B cell (primary cell): ENCODE measurements at regions not wholly inside any gene's neighbourhood (a gene's known extent, or its start where the extent isn't known, plus 50 kb on each side); places are given as distances from the start of the nearest gene placed in this dataset.

ENCODE experiments used
- ATAC-seq: fragments of 200-7000 bp; cut with Tn5 transposase; one replicate; pipeline ENCODE4 v1.10.0; 2021; ENCODE audit warnings: low read depth, mild to moderate bottlenecking, moderate number of reproducible peaks, moderate library complexity
- CTCF ChIA-PET: fragments of 350-600 bp; sonication (Branson Sonifier 250); formaldehyde crosslinking; loops from one replicate; lab custom pipeline; 2021; ENCODE audit warnings: antibody characterized with exemption, inconsistent platforms; lab: Charles Lee
- POLR2A ChIA-PET: fragments of 350-600 bp; sonication (Branson Sonifier 250); formaldehyde crosslinking; loops from one replicate; lab custom pipeline; 2021; ENCODE audit warnings: antibody characterized with exemption; lab: Charles Lee
- DNase-seq: peaks from one replicate; pipeline ENCODE4 v3.0.0; 2013
- H2AFZ ChIP-seq: 2 replicates; pipeline ENCODE4 v1.6.1; 2012; ENCODE audit warnings: mild to moderate bottlenecking, low read depth, low read length; ENCODE audit not compliant: insufficient read depth, poor library complexity, severe bottlenecking
- H3K27ac ChIP-seq, 2 donors: 1 replicate in 1 of 2; 2 replicates in 1 of 2; pipeline ENCODE4 v1.5.1; 2012 to 2013; ENCODE audit warnings: low read length in 2 of 2, mild to moderate bottlenecking in 2 of 2, moderate library complexity in 1 of 2
- H3K27me3 ChIP-seq, 4 experiments: fragments of 200-600 bp in 1 of 4; sonication (generic) in 1 of 4; replicated peaks in 1 of 4; 1 replicate in 2 of 4; 2 replicates in 2 of 4; pipeline versions ENCODE4 v1.6.1 to v1.7.0; 2013 to 2016; ENCODE audit warnings: low read length in 3 of 4, mild to moderate bottlenecking in 2 of 4, mixed read lengths in 1 of 4, moderate library complexity in 1 of 4; ENCODE audit not compliant: insufficient read depth in 4 of 4, control insufficient read depth in 3 of 4; ENCODE audit errors: control extremely low read depth in 1 of 4
- H3K36me3 ChIP-seq, 2 experiments: replicated peaks in 1 of 2; 1 replicate in 1 of 2; 2 replicates in 1 of 2; pipeline versions ENCODE4 v1.6.1 to v1.7.1; 2013; ENCODE audit warnings: low read length in 1 of 2; ENCODE audit not compliant: insufficient read depth in 2 of 2, control insufficient read depth in 1 of 2; ENCODE audit errors: control extremely low read depth in 1 of 2, extremely low read depth in 1 of 2
- H3K4me1 ChIP-seq, 2 donors: fragments of 200-600 bp in 1 of 2; sonication (generic) in 1 of 2; 1 replicate in 1 of 2; 2 replicates in 1 of 2; pipeline versions ENCODE4 v1.5.1 to v1.6.1; 2013 to 2017; ENCODE audit warnings: low read length in 2 of 2; ENCODE audit not compliant: control insufficient read depth in 2 of 2, insufficient read depth in 2 of 2
- H3K4me2 ChIP-seq: replicated peaks from 2 replicates; pipeline ENCODE3; 2012; ENCODE audit warnings: mild to moderate bottlenecking, low read depth, low read length; ENCODE audit not compliant: poor library complexity, severe bottlenecking
- H3K4me3 ChIP-seq, 5 experiments: fragments of 200-600 bp in 1 of 5; sonication (generic) in 1 of 5; 1 replicate in 3 of 5; 2 replicates in 2 of 5; pipeline versions ENCODE4 v1.5.1 to v1.7.0; 2011 to 2016; ENCODE audit warnings: low read length in 4 of 5, mild to moderate bottlenecking in 4 of 5, low read depth in 2 of 5, control low read depth in 1 of 5, moderate library complexity in 1 of 5; ENCODE audit not compliant: insufficient read depth in 1 of 5; ENCODE audit errors: control extremely low read depth in 1 of 5, extremely low read depth in 1 of 5
- H3K79me2 ChIP-seq: fragments of 200-600 bp; sonication (generic); one replicate; pipeline ENCODE4 v1.6.0; 2016; ENCODE audit warnings: low read length; ENCODE audit not compliant: control insufficient read depth, insufficient read depth
- H3K9ac ChIP-seq: fragments of 200-600 bp; sonication (generic); 2 replicates; pipeline ENCODE4 v1.6.1; 2017; ENCODE audit warnings: mild to moderate bottlenecking, low read length, moderate library complexity
- H3K9me3 ChIP-seq, 3 donors: one replicate each; pipeline versions ENCODE4 v1.6.1 to v1.7.1; 2013; ENCODE audit warnings: low read length in 2 of 3; ENCODE audit not compliant: control insufficient read depth in 2 of 3, insufficient read depth in 1 of 3; ENCODE audit errors: control extremely low read depth in 1 of 3
- H4K20me1 ChIP-seq: 2 replicates; pipeline ENCODE4 v1.6.0; 2012; ENCODE audit warnings: mild to moderate bottlenecking, low read length; ENCODE audit not compliant: insufficient read depth, control insufficient read depth, poor library complexity, severe bottlenecking
- H3K27ac Mint-ChIP-seq: one replicate; pipeline ENCODE4 v1.8.0; 2021; ENCODE audit warnings: mixed read lengths
- H3K27me3 Mint-ChIP-seq: one replicate; pipeline ENCODE4 v1.8.0; 2021; ENCODE audit warnings: mixed read lengths
- H3K4me1 Mint-ChIP-seq: one replicate; pipeline ENCODE4 v1.8.0; 2021; ENCODE audit warnings: mixed read lengths
- H3K4me3 Mint-ChIP-seq: one replicate; pipeline ENCODE4 v1.8.0; 2021; ENCODE audit warnings: mixed read lengths
- H3K9me3 Mint-ChIP-seq: one replicate; pipeline ENCODE4 v1.8.0; 2022; ENCODE audit warnings: mixed read lengths; ENCODE audit not compliant: insufficient read depth
- EZH2 ChIP-seq: IDR thresholded peaks from 2 replicates; pipeline ENCODE4 v1.6.1; 2012; ENCODE audit warnings: borderline replicate concordance, low read depth, mild to moderate bottlenecking, moderate library complexity, low read length; ENCODE audit not compliant: insufficient read depth, poor library complexity, severe bottlenecking
- WGBS: methylation state at CpG from one replicate; pipeline ENCODE4 v1.1.5; 2013; ENCODE audit warnings: missing lambda C conversion rate; ENCODE audit not compliant: insufficient coverage; 5-methylcytosine and 5-hydroxymethylcytosine counted together
- intact Hi-C: fragments of 100-400 bp; cut with micrococcal nuclease; formaldehyde crosslinking; loops from one replicate; pipeline ENCODE4 v1.10.0; 2022
- TF ChIP-seq, protein P1 (sequence below): fragments of 200-600 bp; IDR thresholded peaks from one replicate; pipeline ENCODE4 v1.8.0; 2022; ENCODE audit warnings: antibody characterized with exemption, mild to moderate bottlenecking

DNA sequence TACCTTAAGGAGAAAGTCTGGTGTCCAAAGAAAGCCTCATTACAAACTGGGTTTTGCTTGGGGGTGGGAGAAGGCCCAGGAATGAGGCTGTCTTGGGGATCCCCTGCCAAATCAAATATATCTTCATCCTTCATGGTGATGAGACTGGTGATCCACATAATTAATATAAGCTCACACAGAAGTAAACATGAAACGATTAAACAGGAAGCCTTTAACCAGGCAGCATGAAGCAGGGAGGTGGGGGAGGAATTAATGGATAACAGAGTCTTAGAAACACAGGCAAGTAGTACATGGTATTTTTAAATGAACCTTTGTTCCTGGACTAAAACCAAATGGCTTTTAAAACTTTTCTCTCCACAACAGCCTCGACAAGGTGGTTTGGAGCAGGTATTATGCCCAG, 437.5 kb downstream of the TFAP2A start:
- no peaks in the 10 kb centered on the region for H3K36me3 ChIP-seq
- H3K27me3 Mint-ChIP-seq = no peaks in the 10 kb centered on the region
- peaks cover 3% of the 10 kb centered on the region for H3K9me3 Mint-ChIP-seq

DNA sequence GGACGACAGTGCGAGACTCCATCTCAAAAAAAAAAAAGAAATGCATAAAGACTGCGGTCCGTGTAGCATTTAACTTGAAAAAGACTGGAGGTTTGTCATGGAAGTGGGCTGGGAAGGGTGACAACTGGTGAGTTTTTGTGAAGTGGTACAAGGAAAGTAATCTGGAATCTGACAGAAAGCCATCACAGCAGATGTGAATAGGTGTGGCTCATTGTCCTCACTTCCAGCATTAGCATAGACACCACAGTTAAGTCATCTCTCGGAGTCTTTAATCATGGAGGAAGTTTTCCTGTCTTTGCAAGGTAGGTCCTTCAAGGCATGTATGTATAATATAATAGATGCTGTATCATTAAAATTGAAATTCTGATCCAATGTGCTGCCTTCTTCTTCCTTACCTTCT, 453.2 kb downstream of the TFAP2A start:
- POLR2A ChIA-PET = no interaction called here
- no peaks in the 10 kb centered on the region for H3K36me3 ChIP-seq
- no peaks in the 10 kb centered on the region for H3K27me3 ChIP-seq
- no peaks in the 10 kb centered on the region for H3K4me1 Mint-ChIP-seq
- H3K4me3 ChIP-seq = no peak overlapping the region
- no peaks in the 10 kb centered on the region for H3K79me2 ChIP-seq
- H3K9me3 ChIP-seq = no peaks in the 10 kb centered on the region
- no peak overlapping the region for H2AFZ ChIP-seq
- no peak overlapping the region for H3K4me3 Mint-ChIP-seq
- H3K4me2 ChIP-seq = no peak overlapping the region
- no peak overlapping the region for H3K9ac ChIP-seq
- 100% methylated on average over 4 of the region's 5 CpGs for WGBS
- ATAC-seq (no peak), DNase-seq (no peak)
- no peaks in the 10 kb centered on the region for H3K4me1 ChIP-seq
- TF ChIP-seq EZH2 = no peak
- TF ChIP-seq, protein P1, sequence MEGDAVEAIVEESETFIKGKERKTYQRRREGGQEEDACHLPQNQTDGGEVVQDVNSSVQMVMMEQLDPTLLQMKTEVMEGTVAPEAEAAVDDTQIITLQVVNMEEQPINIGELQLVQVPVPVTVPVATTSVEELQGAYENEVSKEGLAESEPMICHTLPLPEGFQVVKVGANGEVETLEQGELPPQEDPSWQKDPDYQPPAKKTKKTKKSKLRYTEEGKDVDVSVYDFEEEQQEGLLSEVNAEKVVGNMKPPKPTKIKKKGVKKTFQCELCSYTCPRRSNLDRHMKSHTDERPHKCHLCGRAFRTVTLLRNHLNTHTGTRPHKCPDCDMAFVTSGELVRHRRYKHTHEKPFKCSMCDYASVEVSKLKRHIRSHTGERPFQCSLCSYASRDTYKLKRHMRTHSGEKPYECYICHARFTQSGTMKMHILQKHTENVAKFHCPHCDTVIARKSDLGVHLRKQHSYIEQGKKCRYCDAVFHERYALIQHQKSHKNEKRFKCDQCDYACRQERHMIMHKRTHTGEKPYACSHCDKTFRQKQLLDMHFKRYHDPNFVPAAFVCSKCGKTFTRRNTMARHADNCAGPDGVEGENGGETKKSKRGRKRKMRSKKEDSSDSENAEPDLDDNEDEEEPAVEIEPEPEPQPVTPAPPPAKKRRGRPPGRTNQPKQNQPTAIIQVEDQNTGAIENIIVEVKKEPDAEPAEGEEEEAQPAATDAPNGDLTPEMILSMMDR = no peak
- no peaks in the 10 kb centered on the region for H3K27me3 Mint-ChIP-seq
- intact Hi-C loops = no loop called here
- no peak overlapping the region for H3K27ac ChIP-seq
- peaks cover 7% of the 10 kb centered on the region for H3K9me3 Mint-ChIP-seq
- no peaks in the 10 kb centered on the region for H4K20me1 ChIP-seq
- CTCF ChIA-PET = no interaction called here
- no peak overlapping the region for H3K27ac Mint-ChIP-seq

More for the DNA sequence above, 437.5 kb downstream of the TFAP2A start:
- H3K9me3 ChIP-seq = no peaks in the 10 kb centered on the region
- no peak for DNase-seq
- no peak for ATAC-seq
- no peak overlapping the region for H3K27ac ChIP-seq
- no peaks in the 10 kb centered on the region for H4K20me1 ChIP-seq
- ChIA-PET POLR2A (no interaction called here), CTCF (no interaction called here)
- TF ChIP-seq, protein P1 = no peak
- TF ChIP-seq EZH2 = no peak
- H3K4me2 ChIP-seq = no peak overlapping the region
- no peak overlapping the region for H3K4me3 Mint-ChIP-seq
- H3K27me3 ChIP-seq = no peaks in the 10 kb centered on the region
- intact Hi-C loops = no loop called here
- no peaks in the 10 kb centered on the region for H3K79me2 ChIP-seq
- H3K4me1 Mint-ChIP-seq = no peaks in the 10 kb centered on the region
- H3K4me3 ChIP-seq = no peak overlapping the region
- no peaks in the 10 kb centered on the region for H3K4me1 ChIP-seq
- no peak overlapping the region for H3K9ac ChIP-seq
- no peak overlapping the region for H2AFZ ChIP-seq
- no peak overlapping the region for H3K27ac Mint-ChIP-seq
- no CpG with 5 or more reads among the region's 2 CpGs for WGBS
